DMS153 (cell line): ENCODE measurements at regions not wholly inside any gene's neighbourhood (a gene's known extent, or its start where the extent isn't known, plus 50 kb on each side); places are given as distances from the start of the nearest gene placed in this dataset.
A peak's percentile ranks its signal among the peaks of the same experiment; 100 is the strongest.
"Not testable (repeated sequence)": the region's sequence is repeated elsewhere in the genome, so short reads cannot be mapped to it uniquely, and the experiment has no call there.

Experiments used
- DNase-seq: peaks from one replicate; lab custom pipeline; 2025; lab: John Stamatoyannopoulos, UW

DNA sequence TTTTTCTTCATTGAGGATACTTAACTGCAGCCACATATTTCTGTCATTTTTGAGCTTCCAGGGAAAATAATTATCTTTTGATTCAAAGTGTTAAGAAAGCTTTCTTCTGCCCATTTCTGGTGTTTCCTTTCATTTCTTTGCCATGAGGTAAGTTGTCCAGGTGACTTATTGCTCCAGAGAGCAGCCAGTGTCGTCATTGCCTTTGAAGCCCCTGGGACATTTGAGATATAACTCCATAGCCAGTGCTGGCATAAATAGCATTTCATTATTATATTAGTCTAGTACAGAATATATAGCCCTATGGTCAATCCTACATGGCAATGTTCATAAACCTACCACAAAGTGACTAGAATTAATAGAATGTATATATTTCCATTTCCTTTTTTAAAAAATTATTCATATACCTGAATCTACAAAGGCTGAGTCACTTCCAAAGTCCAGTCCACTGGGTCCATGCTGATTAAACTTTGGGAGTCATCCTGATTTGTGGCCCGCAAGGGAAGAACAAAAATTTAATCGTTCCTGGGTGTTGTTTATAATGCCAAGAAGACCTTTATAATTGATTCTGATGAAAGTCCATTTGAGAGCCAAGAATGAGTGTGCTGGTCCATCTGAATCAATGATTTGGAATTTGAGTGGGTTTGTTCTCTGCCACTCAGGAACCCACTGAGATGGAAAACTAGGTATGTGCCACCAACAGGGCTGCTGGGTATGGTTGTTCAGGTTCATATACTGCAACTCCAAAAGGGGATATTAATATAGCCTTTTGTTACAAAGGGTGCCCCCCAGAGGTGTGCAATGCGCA, 221.8 kb upstream of the PLXNA2 start:
- no peak for DNase-seq

DNA sequence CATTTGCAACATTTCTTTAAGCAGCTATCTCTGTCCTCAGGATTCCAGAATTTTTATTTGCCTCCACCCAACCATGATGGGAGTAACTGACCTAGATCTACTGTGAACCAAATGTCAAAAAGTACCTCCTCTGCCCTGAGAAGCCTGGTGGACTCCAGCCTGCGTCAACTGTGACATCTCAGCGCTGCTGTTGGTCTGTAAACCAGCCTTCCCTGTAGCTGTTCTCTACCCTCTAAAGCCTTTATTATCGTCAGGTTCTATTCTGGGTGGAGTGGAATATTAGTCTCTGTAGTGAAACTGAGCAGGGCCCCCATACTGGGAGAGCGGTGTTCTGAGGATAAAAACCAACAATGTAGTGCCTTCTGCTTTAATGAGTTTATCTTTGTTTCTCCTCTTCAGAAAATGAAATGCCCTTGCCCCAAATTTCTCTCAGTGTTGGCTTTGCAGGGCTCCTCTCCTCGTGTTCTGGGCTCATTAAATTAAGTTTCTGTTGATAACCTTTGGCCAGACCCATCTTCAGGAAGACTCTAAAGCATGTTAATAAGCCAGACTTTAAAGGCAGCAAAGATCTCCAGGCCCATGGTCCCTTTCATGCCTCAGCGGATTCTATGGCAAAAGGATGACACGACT, 223.1 kb upstream of the PLXNA2 start:
- no peak for DNase-seq

DNA sequence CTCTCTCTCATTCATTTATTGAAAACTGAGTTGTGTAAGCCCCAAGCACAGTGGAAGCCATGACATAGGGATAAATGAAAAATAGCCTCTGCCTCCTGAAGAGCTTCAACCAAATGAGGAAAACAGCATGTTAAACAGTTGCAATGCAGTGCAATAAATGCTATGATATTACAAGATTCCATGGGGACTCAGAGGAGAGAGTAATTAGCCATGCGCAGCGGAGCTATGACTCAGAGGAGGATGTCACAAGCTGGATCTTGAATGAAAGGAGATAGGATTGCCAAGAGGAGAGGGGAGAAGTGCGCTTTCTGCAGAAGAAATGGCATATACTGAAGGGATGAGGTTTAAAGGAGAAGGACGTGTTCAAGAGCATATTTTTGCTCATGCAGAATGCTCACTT, 231.3 kb upstream of the PLXNA2 start:
- no peak for DNase-seq

DNA sequence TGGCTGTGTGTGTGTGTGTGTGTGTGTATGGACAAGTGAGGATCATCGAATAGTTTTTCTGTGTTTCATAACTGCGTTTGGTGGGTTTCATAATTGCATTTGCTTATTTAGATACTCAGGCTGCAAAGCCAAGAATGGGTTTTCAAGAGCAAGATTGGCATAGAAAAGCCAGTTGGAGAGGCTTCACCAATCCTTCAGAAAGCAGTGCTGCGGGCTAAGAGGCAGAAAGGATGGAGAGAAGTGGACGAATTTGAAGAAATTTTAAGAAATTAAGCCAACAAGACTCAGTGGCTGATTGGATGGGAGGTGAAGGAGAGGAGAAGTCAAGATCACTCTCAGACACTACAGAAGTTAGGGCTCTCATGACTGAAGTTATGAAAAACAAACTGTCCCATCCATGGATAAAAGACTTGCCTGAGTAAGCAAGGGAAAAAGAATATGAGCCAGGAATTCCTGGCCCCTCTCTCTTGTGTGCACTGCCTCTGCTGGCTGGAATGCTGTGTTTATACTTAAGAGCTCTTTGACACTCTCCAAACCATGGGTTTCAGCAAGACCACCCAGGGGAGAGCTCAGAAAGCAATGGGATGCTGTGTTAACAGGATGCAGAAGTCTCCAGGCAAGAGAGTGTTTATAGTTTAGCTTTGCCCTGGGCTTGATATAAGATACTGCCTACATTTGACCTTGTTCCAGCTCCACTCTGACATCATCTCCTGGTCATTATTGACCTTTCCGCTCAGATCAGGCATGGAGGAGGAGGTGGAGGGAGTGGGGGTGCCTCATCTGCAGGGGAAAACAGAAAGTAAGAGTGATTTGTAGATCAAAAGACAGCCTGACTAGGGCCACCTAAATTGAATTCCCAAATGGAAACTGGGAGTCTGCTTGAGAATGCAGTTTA, 232.0 kb upstream of the PLXNA2 start:
- DNase-seq: no peak

DNA sequence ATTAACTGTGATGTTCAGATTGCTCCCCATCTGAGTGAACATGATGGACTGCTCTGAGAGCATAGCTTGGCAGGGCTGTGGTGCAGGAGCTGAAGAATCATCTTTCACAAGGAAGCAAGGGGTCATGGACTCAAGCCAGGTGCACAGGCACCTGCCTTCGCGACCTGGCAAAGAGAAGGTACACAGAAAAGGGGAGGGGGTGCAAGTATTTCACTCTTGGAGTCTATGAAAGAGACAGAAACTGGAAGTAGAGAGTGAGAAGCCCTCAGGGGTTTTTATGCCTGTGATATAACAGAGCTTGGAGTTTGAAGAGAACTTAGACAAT, 232.6 kb upstream of the PLXNA2 start:
- peak; percentile 50 for DNase-seq

DNA sequence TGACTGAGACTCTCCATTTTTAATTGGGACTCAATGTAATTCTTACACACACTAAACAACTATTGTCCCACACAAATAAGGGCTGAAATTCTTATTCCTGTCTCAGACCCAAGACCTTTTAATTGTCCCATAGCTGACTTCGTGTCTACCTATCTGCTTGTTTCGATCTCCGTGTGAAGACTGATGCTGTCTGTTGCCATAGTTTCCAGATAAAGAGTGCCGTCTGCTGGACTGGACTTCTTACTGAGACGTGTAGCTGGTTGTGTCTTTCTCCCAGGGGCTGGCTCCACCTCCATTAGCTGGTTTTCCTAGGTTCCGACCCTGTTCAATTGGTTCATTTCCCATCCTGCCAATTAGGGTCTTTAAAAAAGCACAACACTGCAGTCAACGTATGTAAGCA, 235.3 kb upstream of the PLXNA2 start:
- no peak for DNase-seq

DNA sequence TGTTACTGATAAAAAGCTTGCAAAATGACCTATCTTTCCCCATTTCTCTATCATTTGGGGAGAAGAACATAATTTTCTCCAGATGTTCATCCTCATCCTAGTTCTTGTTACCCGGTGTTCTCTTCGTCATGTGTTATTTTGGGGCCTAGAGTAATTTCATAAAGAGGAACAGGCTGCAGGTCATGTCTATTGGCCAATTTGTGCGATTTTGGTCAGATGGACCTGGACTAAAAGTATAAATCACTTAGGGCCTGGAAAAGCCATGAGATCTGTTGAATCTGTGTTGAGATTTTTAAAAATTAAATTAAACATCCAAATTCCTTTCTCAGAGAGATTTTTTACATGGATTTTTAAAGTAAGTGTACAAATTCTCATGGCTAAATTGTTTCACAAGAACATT, 241.3 kb upstream of the PLXNA2 start:
- DNase-seq: no peak

DNA sequence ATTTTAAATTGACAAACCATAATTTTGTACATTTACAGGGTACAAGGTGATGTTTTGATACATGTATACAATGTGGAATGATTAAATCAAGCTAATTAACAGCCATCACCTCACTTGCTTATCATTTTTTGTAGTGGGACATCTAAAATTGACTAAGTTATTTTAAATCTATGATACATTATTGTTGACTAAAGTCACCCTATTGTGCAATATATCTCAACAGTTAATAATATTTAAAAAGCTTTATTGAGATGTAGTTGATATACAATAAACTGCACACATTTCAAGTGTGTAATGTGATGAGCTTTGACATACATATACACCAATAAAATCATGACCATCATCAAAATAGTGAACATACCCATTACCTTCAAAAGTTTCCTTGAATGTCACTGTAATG, 242.5 kb upstream of the PLXNA2 start:
- no peak for DNase-seq

DNA sequence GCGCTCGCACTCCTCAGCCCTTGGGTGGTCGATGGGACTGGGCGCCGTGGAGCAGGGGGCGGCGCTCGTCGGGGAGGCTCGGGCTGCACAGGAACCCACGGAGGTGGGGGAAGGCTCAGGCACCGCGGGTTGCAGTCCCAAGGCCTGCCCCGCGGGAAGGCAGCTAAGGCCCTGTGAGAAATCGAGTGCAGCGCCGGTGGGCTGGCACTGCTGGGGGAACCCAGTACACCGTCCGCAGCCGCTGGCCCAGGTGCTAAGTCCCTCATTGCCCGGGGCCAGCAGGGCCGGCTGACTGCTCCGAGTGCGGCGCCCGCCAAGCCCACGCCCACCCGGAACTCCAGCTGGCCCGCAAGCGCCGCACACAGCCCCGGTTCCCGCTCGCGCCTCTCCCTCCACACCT, 244.2 kb upstream of the PLXNA2 start:
- not testable (repeated sequence) for DNase-seq

DNA sequence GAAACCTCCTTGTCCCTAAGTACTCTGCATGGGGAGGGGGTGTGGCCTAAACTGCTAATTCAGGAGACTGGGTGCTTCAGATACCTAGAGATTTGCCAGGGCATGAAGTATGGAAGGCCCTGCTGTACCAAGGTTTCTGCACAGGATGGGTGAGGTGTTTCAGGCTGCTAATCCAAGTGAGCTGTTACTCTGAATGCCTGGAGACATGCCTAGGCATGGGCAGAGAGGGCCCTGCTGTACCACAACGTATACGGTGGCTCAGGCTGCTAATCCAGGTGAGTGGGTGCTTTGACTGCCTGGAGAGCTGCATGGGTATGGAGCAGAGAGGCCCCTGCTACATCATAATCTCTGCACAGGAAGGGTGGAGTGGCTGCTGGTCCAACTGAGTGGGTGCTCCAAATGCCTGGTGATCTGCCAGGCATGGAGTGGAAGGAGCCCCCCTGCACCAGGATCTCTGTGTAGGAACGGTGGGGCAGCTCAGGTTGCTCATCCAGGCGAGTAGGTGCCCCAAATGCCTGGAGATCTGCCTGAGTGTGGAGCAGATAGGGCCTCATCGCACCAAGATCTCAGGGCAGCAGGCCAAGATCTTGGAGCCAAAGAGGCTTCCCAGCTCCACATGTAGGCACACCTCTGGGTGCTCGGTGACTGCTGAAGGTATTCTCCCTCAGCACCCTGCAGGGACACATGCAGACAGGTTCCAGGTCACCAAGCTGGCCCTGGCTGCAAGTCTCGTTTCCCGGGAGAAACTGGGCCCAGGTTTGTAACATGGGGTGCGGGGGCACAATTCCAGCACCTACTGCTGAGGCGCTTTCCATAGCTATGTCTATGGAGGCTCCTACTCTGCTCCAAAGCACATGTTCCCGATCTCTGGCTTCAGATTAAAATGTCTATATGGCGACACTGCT, 252.5 kb upstream of the PLXNA2 start:
- no peak for DNase-seq

DNA sequence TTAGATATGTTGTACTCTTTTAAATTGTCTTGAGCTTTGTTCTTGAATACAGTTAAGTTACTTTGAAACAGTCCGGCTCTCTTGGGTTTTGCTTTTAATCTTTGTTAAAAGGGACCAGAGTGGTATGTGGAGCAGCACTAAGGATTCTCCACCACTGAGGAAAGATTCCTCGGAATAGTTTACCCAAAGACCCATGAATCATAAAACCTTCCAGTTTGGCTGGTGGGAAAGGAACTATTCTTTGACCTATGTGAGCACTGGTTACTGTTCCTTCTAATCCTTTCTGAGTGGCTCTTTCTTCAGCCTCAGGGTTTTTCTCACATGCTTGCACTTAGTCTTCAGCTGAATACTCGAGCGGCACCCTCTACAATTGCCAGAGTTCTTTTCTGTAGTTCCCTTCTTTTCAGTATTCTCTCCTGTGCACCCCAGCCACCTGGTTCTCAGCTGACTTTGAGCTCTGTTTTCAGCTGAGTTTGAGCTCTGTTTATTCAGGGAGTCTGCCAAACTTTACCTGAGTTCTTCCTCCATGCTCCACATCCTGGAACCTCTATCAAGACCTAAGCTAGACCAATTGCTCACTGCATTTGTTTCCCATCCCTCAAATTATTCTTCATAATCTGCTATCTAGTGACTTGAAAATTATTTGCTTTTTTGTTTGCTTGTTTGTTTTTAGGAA, 253.8 kb upstream of the PLXNA2 start:
- DNase-seq: peak; percentile 33

DNA sequence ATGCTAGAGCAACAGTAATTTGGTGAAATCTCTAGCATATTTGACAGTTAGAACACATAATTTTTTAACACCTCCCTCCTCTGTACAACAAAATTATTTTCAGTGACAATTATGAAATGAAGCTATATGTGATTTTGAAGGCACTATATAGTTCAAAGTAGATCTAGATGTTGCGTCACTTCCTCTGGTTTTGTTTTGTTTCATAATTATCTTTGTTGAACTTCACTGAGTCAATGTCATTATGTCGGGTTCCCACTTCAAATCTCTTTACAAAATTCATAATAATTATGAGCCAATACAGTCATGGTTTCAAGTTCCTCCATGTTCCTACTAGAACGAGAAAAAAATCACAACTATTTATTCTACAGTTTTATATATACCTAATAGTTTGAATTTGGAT, 254.8 kb upstream of the PLXNA2 start:
- DNase-seq: no peak

DNA sequence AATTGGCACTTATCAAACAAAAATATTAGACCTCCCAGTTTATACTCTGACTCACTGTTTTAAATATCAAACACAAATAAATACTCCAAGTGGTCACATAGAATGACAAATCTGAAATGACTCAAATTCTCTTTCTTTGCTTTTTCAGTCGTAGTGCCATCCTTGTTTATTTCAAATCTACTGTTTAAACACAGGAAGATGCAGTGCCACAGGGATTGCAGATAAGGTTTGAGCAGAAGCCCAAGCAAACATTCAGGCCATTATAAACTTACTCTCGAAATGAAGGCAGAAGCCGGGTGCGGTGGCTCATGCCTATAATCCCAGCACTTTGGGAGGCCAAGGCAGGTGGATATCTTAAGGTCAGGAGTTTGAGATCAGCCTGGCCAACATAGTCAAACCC, 255.4 kb upstream of the PLXNA2 start:
- DNase-seq: no peak

DNA sequence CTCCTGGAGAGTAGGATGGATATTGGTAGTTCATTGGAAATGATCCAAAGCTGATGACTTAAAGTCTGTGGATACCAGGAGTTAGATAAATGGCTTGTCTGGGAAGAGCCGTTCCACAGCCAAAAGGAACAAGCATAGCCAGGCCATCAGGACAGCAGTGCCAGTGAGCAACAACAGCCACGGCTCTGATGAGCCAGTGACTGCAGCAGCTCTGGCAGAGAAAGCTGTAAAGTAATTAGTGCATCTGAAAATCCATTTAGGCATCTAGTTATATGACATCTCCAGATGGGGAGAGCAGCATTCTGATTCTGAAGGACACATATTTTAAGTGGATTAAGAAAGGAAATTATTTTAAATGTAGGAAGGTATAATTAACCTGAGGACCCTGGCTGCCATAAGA, 256.2 kb upstream of the PLXNA2 start:
- DNase-seq: no peak

DNA sequence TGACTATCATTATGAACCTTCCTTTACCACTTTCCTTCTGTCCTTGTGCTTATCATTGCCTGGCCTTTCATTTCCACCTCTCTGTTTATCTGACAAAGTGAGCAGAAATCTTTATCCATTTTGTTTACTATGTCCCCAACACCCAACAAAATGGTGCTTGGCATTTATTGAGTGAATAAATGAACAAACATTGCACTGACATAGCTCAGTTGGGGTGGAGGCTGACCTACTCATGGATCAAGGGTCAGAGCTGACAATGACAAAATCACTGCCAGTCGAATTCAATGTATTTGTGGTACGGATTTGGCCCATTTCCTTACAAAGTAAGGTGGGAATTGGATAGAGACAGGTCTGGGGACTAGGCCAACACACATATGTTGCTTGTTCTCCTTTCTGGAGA, 257.4 kb upstream of the PLXNA2 start:
- no peak for DNase-seq

DNA sequence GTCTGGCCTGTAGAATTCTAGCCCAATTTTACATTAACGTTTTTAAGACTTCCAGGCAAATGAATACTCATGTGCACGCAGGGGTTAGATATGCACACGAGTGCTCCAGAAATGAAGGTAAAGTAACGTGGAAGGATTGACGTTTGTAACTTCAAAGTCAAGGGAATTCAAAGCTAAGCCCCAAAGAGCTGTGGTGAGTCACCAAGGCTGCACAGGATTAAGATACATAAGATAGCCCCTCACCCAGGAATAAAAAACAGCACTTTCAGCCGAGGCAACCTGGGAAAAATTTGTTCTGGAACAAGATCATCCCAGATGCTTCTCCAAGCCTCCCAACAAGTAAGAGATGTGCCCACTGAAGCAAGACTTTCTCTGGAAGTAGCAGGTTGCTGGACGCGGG, 259.6 kb upstream of the PLXNA2 start:
- no peak for DNase-seq

DNA sequence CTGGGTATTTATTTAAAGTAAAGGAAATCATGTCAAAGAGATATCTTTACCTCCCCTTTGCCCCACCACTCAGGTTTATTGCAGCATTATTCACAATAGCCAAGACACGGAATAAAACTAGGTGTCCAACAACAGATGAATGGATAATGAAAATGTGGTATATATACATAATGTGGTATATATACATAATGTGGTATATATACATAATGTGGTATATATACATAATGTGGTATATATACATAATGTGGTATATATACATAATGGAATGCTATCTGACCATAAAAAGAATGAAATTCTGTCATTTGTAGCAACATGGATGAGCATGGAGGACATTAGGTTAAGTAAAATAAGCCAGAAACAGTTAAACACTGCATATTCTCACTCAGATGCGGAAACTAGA, 262.6 kb upstream of the PLXNA2 start:
- DNase-seq: no peak

DNA sequence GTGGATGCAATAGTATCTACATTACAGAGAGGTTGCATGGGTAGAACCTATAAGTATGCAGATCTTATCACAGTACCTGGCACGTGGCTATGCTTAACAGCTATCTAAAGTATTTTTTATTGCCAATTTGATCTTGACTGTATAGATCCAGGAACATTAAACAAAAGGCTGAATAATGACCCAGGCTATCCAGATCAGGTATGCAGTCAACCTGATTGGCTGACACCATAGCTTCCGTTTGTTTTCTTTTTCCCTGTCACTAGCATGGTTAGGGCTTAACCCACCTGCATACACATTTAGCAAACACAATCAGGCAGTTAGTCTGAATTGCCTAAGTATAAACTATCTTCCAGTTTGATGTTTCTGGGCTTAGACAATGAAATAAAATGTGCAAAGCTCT, 264.9 kb upstream of the PLXNA2 start:
- DNase-seq: peak; percentile 47

DNA sequence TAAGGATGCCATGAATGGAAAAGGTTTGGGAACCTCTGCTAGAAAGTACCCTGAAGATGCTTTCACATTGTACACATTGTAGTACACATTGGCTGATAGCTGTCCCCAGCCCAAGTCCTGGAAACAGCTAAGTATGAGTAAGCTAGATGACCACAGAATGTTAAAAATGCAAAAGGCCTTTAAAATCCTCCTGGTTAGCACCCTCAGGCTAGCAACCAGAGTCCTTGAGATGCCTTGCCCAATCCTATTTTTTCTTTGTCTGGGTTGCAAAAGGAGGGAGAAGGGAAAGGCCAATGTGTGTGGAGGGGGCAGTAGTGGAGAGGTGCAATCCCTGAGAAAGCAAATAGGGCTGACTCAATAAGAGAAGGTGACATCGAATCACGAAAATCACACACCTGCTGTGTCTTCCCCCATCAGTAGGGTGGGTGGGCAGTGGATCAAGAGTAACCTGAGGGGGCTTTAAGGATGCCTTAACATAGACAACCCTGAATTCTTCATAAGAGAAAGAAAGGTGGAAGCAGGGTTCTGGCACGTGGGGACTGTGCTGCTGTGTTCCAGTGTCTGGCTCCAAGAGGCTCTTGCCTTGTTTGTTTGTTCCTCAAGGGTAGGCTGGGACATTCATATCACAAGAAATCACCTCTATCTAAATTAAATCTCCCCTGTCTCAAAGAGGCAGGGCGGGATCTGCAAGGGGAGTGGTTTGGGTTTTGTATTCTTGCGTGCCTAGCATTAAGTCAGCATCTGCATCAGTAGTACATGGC, 266.2 kb upstream of the PLXNA2 start:
- no peak for DNase-seq

DNA sequence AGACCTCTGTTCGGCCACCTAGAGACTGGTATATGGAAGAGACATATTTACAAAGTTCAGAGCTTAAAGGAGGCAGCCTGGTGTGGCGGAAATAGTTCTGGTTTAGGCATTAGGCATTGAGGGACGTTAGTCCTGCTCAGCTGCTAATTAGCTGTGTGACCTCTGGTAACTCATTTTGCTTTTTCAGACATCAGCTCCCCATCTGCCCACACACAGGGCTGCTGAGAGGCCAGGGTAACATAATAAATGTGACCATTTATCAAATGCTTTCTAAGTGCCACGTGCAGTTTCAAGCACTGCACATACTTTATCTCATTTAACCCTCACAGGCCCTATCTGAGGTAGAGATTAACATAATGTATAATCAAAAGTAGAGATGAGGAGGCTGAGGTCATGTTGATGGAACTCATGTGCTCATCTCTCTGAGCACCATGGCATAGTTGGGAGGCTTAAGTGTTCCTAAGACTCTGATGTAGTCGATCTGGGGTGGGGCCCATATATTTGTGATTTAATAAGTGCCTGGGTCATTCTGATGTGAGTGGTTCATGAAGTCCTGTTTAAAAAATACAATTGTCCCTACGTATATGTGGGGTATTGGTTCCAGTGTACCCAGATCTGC, 267.2 kb upstream of the PLXNA2 start:
- DNase-seq: no peak
